ENCODE measurements at regions not wholly inside any gene's neighbourhood (a gene's known extent, or its start where the extent isn't known, plus 50 kb on each side); places are given as distances from the start of the nearest gene placed in this dataset.

DNA sequence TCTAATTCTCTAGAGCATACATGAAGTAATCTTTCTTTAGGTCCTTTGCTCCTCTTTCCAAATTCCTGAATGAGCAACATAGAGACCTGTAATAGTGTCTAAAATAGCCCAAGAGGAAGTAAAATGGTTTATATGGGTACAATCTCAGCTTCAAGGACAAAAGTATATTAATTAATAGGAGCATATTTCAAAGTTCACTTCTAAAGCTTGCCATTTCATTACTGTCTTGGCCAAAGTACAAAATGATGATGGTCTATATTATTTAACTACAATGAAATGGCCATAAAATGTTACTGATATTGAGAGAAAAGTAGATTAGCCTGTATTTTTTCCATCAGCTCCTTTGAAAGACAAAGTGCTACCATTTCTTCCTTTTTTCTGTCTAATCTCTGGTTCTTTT lies 410.4 kb upstream of the NOVA1 start:
- no peak overlapping the region for H3K27ac ChIP-seq
- ATAC-seq: no peak

DNA sequence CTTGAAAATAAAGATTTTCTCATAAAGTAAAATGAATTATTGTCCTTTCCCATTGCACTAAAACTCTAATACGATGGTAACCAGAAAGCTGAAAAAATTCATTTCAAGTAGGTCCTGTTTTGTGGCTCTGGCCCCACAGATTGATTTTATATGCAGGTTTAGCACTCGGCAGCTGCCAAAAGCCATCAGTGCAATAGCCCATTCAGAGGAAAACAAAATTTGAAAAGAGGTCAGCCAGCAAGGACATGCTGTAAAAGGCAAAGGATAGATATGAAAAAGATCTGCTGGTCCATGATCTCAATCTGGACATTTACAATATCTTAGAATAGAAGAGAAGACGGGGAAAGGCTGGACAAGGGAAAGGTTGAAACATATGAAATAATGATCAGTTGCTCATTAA lies 414.8 kb upstream of the NOVA1 start:
- no peak for ATAC-seq
- no peak for DNase-seq
- TF ChIP-seq CTCF (IDR thresholded peaks at IDR 0.05): no peak
- Histone ChIP-seq H3K4me1 (no peaks in the 10 kb centered on the region), H3K36me3 (no peaks in the 10 kb centered on the region), H3K27me3 (no peaks in the 10 kb centered on the region), H3K9me3 (no peaks in the 10 kb centered on the region), H3K4me3 (no peak overlapping the region), H3K27ac (no peak overlapping the region)
- intact Hi-C loops (cut with DNase I): no loop called here

More for the DNA sequence above, 410.4 kb upstream of the NOVA1 start:
- Histone ChIP-seq H3K4me3 (no peak overlapping the region), H3K9me3 (no peaks in the 10 kb centered on the region), H3K27me3 (no peaks in the 10 kb centered on the region), H3K4me1 (no peaks in the 10 kb centered on the region), H3K36me3 (no peaks in the 10 kb centered on the region)
- TF ChIP-seq CTCF (IDR thresholded peaks at IDR 0.05): no peak
- intact Hi-C loops (cut with DNase I): no loop called here
- DNase-seq: no peak

DNA sequence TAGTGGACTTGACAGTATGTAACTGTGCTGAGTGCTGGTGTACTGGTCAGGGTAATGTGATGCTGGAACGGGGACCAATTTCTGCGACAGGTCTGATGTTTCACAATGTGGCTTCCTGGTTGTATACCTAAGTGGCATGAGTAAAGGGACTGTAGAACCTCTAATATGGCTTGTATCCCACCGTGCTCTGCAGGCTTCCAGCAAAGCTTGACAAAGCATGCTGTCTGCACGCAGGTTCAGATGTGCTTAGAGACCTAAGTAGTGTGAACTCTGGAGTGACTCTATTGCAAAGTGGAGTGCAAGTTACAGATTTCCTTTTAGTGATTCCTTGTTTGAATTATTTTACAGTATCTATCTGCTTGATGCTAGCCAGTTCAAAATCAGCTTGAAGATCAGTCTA lies 415.8 kb upstream of the NOVA1 start:
- no peak for ATAC-seq
- Histone ChIP-seq H3K4me3 (no peak overlapping the region), H3K27me3 (no peaks in the 10 kb centered on the region), H3K9me3 (no peaks in the 10 kb centered on the region), H3K36me3 (no peaks in the 10 kb centered on the region), H3K4me1 (no peaks in the 10 kb centered on the region), H3K27ac (no peak overlapping the region)
- intact Hi-C loops (cut with DNase I): no loop called here
- no peak for DNase-seq
- no peak for TF ChIP-seq CTCF (IDR thresholded peaks at IDR 0.05)

- H3K9me3 ChIP-seq: no peaks in the 10 kb centered on the region
- TF ChIP-seq CTCF (IDR thresholded peaks at IDR 0.05): no peak
- H3K36me3 ChIP-seq: no peaks in the 10 kb centered on the region
- intact Hi-C loops (cut with DNase I): no loop called here
- no peak overlapping the region for H3K4me3 ChIP-seq
- no peak for ATAC-seq
- no peaks in the 10 kb centered on the region for H3K27me3 ChIP-seq
- no peaks in the 10 kb centered on the region for H3K4me1 ChIP-seq
- DNase-seq: no peak
- no peak overlapping the region for H3K27ac ChIP-seq
These were observed 417.2 kb upstream of the NOVA1 start for GRCh38 chr14:27015065-27015464.

DNA sequence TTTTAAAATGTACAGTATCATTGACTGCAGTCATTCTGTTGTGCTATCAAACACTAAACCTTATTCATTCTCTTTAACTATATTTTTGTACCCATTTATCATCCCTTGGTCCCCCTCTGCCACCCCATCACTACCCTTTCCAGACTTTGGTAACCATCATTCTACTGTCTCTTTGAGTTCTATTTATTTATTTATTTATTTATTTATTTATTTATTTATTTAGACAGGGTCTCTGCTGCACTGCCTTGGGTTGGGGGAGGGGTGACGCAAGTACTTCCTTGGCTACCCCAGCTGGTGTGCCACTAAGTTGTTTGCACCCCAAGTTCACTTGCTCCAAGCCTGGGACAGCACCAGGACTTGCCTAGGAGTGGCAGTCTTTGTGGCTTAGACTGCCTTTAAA lies 427.8 kb upstream of the NOVA1 start:
- Histone ChIP-seq H3K9me3 (no peaks in the 10 kb centered on the region), H3K27ac (no peak overlapping the region), H3K4me1 (no peaks in the 10 kb centered on the region), H3K4me3 (no peak overlapping the region), H3K27me3 (no peaks in the 10 kb centered on the region), H3K36me3 (no peaks in the 10 kb centered on the region)
- no peak for DNase-seq
- TF ChIP-seq CTCF (IDR thresholded peaks at IDR 0.05): no peak
- intact Hi-C loops (cut with DNase I): no loop called here
- no peak for ATAC-seq

DNA sequence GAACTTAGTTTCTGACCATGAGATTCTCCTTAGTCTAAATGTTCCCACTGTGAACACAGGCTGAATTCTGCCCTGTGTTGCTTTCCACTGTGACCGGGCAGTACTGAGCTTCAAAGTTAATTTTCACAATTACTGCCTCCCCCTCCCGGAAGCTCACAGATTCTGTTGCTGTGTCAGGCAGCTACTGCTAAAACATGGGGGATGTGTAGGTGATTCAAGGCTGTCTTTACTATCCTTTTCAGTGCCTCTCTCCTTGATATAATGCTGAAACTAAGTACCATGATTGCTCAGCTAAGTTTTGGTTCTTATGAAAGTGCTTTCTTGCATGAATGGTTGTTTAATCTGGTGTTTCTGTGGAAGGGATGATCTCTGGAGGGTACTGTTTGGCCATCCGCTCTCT lies 428.3 kb upstream of the NOVA1 start:
- Histone ChIP-seq H3K4me1 (no peaks in the 10 kb centered on the region), H3K36me3 (no peaks in the 10 kb centered on the region), H3K9me3 (no peaks in the 10 kb centered on the region), H3K27ac (no peak overlapping the region), H3K27me3 (no peaks in the 10 kb centered on the region), H3K4me3 (no peak overlapping the region)
- intact Hi-C loops (cut with DNase I): no loop called here
- ATAC-seq (no peak), DNase-seq (no peak)
- no peak for TF ChIP-seq CTCF (IDR thresholded peaks at IDR 0.05)
